Activated T-cell treated with anti-CD3 and anti-CD28 coated beads, Interleukin-2, amount 50 U/mL, for 24 hours (primary cell): ENCODE measurements at regions not wholly inside any gene's neighbourhood (a gene's known extent, or its start where the extent isn't known, plus 50 kb on each side); places are given as distances from the start of the nearest gene placed in this dataset.

Experiments
- DNase-seq: peaks from one replicate; pipeline ENCODE4 v3.0.0-alpha.2; 2020
- H3K27ac Mint-ChIP-seq: 2 replicates; pipeline ENCODE4 v1.8.0; 2020; ENCODE audit warnings: mild to moderate bottlenecking, mixed read lengths
- H3K27me3 Mint-ChIP-seq: 2 replicates; pipeline ENCODE4 v1.8.0; 2020; ENCODE audit warnings: mixed read lengths
- H3K36me3 Mint-ChIP-seq: 2 replicates; pipeline ENCODE4 v1.8.0; 2020; ENCODE audit warnings: low read depth, mixed read lengths
- H3K4me1 Mint-ChIP-seq: 2 replicates; pipeline ENCODE4 v1.8.0; 2020; ENCODE audit warnings: low read depth, mixed read lengths
- H3K4me3 Mint-ChIP-seq: 2 replicates; pipeline ENCODE4 v1.8.0; 2020; ENCODE audit warnings: mild to moderate bottlenecking, moderate library complexity, mixed read lengths
- H3K9me3 Mint-ChIP-seq: 2 replicates; pipeline ENCODE4 v1.8.0; 2020; ENCODE audit warnings: mixed read lengths

GRCh38 chr19:20858218-20858617, 64.8 kb upstream of the ZNF85 start:
- no peaks in the 10 kb centered on the region for H3K36me3 Mint-ChIP-seq
- peaks cover 62% of the 10 kb centered on the region for H3K9me3 Mint-ChIP-seq
- no peaks in the 10 kb centered on the region for H3K4me1 Mint-ChIP-seq
- no peak overlapping the region for H3K27ac Mint-ChIP-seq
- no peak overlapping the region for H3K4me3 Mint-ChIP-seq
- no peak for DNase-seq
- H3K27me3 Mint-ChIP-seq, result no peaks in the 10 kb centered on the region

GRCh38 chr19:20858861-20859260, 64.2 kb upstream of the ZNF85 start:
- no peaks in the 10 kb centered on the region for H3K27me3 Mint-ChIP-seq
- no peaks in the 10 kb centered on the region for H3K4me1 Mint-ChIP-seq
- no peak for DNase-seq
- no peak overlapping the region for H3K4me3 Mint-ChIP-seq
- H3K36me3 Mint-ChIP-seq, result no peaks in the 10 kb centered on the region
- no peak overlapping the region for H3K27ac Mint-ChIP-seq
- H3K9me3 Mint-ChIP-seq, result peaks cover 58% of the 10 kb centered on the region

- Mint-ChIP-seq H3K36me3 (no peaks in the 10 kb centered on the region), H3K4me3 (no peak overlapping the region), H3K27ac (no peak overlapping the region), H3K9me3 (peaks cover 47% of the 10 kb centered on the region), H3K4me1 (no peaks in the 10 kb centered on the region), H3K27me3 (no peaks in the 10 kb centered on the region)
- no peak for DNase-seq
Observed at GRCh38 chr19:20860339-20860738, 62.7 kb upstream of the ZNF85 start.

GRCh38 chr19:20863176-20863575, 59.9 kb upstream of the ZNF85 start:
- H3K27ac Mint-ChIP-seq, result no peak overlapping the region
- H3K27me3 Mint-ChIP-seq, result no peaks in the 10 kb centered on the region
- peaks cover 51% of the 10 kb centered on the region for H3K9me3 Mint-ChIP-seq
- H3K4me3 Mint-ChIP-seq, result no peak overlapping the region
- DNase-seq, result no peak
- H3K36me3 Mint-ChIP-seq, result no peaks in the 10 kb centered on the region
- H3K4me1 Mint-ChIP-seq, result no peaks in the 10 kb centered on the region
